Body of pancreas (tissue), 4 donors: ENCODE measurements at regions not wholly inside any gene's neighbourhood (a gene's known extent, or its start where the extent isn't known, plus 50 kb on each side); places are given as distances from the start of the nearest gene placed in this dataset.

ENCODE experiments used
- CTCF ChIP-seq, 7 experiments: fragments of 450-650 bp in 4 of 7; fragments of 200-600 bp in 3 of 7; sonication (generic) in 3 of 7; IDR thresholded peaks; one replicate each; pipeline ENCODE4 v1.5.1; 2016 to 2019; ENCODE audit warnings: antibody characterized with exemption in 7 of 7
- POLR2A ChIP-seq, 3 donors: fragments of 450-650 bp; IDR thresholded peaks; one replicate each; pipeline ENCODE4 v1.6.1; 2016; ENCODE audit warnings: antibody characterized with exemption in 3 of 3, mild to moderate bottlenecking in 2 of 3

GRCh38 chr3:43789028-43789427 is 98.3 kb downstream of the ABHD5 start:
- TF ChIP-seq POLR2A (IDR thresholded peaks at IDR 0.05) (no peak), CTCF (IDR thresholded peaks at IDR 0.05) (no peak)
